Fibroblast of lung (primary cell): ENCODE measurements at regions not wholly inside any gene's neighbourhood (a gene's known extent, or its start where the extent isn't known, plus 50 kb on each side); places are given as distances from the start of the nearest gene placed in this dataset.
A peak's percentile ranks its signal among the peaks of the same experiment; 100 is the strongest.

Experiments
- DNase-seq, 2 donors: peaks; one replicate each; pipeline versions ENCODE4 v3.0.0 to v3.0.0-alpha.2; 2010; ENCODE audit warnings: low read depth in 2 of 2
- H2AFZ ChIP-seq: 2 replicates; pipeline ENCODE4 v1.5.1; 2012; ENCODE audit warnings: low read length, control low read depth, inconsistent platforms
- H3K27ac ChIP-seq: 2 replicates; pipeline ENCODE4 v1.5.1; 2011; ENCODE audit warnings: low read length, control low read depth; ENCODE audit not compliant: insufficient read depth
- H3K27me3 ChIP-seq: 2 replicates; pipeline ENCODE4 v1.5.1; 2011; ENCODE audit warnings: mild to moderate bottlenecking, low read length; ENCODE audit not compliant: control insufficient read depth, insufficient read depth
- H3K36me3 ChIP-seq: 2 replicates; pipeline ENCODE4 v1.5.1; 2011; ENCODE audit warnings: low read length; ENCODE audit not compliant: control insufficient read depth, insufficient read depth
- H3K4me1 ChIP-seq: 2 replicates; pipeline ENCODE4 v1.5.1; 2011; ENCODE audit warnings: low read length; ENCODE audit not compliant: control insufficient read depth, insufficient read depth; ENCODE audit errors: extremely low read depth
- H3K4me2 ChIP-seq: 2 replicates; pipeline ENCODE4 v1.5.1; 2011; ENCODE audit warnings: low read length, control low read depth; ENCODE audit not compliant: insufficient read depth; ENCODE audit errors: extremely low read depth
- H3K4me3 ChIP-seq, 4 experiments: fragments of 200-600 bp in 1 of 4; sonication (generic) in 1 of 4; replicated peaks in 1 of 4; 2 replicates each; pipeline ENCODE4 v1.5.1; 2011 to 2016; ENCODE audit warnings: low read length in 4 of 4, low read depth in 3 of 4, mild to moderate bottlenecking in 3 of 4, control low read depth in 2 of 4, inconsistent platforms in 1 of 4, mixed read lengths in 1 of 4; ENCODE audit not compliant: insufficient read depth in 1 of 4; ENCODE audit errors: control extremely low read depth in 1 of 4
- H3K79me2 ChIP-seq: 2 replicates; pipeline ENCODE4 v1.5.1; 2012; ENCODE audit warnings: mild to moderate bottlenecking, low read length, inconsistent platforms; ENCODE audit not compliant: control insufficient read depth, insufficient read depth
- H3K9ac ChIP-seq: 2 replicates; pipeline ENCODE4 v1.5.1; 2011; ENCODE audit warnings: mild to moderate bottlenecking, low read length, control low read depth; ENCODE audit not compliant: insufficient read depth
- H3K9me3 ChIP-seq: 2 replicates; pipeline ENCODE4 v1.5.1; 2012; ENCODE audit warnings: low read depth, low read length; ENCODE audit not compliant: control insufficient read depth, insufficient read depth
- H4K20me1 ChIP-seq: 2 replicates; pipeline ENCODE4 v1.5.1; 2011; ENCODE audit warnings: low read length; ENCODE audit not compliant: control insufficient read depth, insufficient read depth; ENCODE audit errors: extremely low read depth
- EZH2 ChIP-seq: IDR thresholded peaks from 2 replicates; pipeline ENCODE4 v1.5.1; 2012; ENCODE audit warnings: low read length, control low read depth, mild to moderate bottlenecking; ENCODE audit errors: missing control alignments
- TF ChIP-seq, protein P1 (sequence below), 2 donors: IDR thresholded peaks in 1 of 2; conservative IDR thresholded peaks in 1 of 2; 1 replicate in 1 of 2; 2 replicates in 1 of 2; pipeline ENCODE4 v1.5.1; 2011 to 2012; ENCODE audit warnings: low read length in 2 of 2, control low read depth in 1 of 2, inconsistent platforms in 1 of 2, low read depth in 1 of 2, mild to moderate bottlenecking in 1 of 2

DNA sequence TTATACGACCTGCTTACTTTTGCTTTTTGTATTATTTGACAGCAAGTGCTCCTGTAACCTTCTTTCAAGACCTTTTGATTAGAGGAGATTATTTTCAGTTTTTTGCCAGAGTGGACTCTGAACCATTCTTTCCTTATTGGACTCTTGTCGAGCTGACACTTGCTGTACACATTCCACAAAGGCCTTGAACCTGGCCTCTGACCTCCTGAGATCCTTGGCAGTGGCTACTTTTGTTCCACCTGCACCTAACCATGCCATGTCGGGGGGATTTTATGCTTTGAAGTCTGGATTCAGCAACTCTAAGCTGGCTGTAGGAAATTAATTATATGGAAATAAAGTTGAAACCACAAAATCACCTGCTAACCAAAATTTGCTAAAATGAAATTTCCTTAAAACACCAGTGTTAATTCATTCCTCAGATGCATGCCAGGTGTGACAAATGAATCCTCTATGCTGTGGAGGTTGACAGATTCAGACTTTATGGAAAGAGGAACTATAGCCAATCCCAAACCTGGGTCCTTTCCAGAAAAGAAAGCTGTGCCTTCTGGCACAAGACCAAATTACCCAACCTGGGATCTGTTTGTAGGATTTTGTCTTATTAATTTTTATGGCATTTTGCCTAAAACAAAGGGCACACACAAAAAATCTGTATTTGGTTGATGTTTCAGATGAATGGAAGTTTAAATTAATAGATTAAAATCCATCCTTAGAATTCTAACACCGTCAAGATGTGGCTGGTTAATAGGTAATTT, 110.4 kb downstream of the CDC42EP3 start:
- DNase-seq = peak; percentile 39 to 50
- H3K36me3 ChIP-seq = no peaks in the 10 kb centered on the region
- no peak overlapping the region for H3K27ac ChIP-seq
- no peaks in the 10 kb centered on the region for H4K20me1 ChIP-seq
- no peaks in the 10 kb centered on the region for H3K79me2 ChIP-seq
- no peak overlapping the region for H3K9ac ChIP-seq
- H2AFZ ChIP-seq = no peak overlapping the region
- H3K4me2 ChIP-seq = no peak overlapping the region
- no peak overlapping the region for H3K4me3 ChIP-seq
- no peaks in the 10 kb centered on the region for H3K27me3 ChIP-seq
- no peaks in the 10 kb centered on the region for H3K9me3 ChIP-seq
- peaks cover 14% of the 10 kb centered on the region for H3K4me1 ChIP-seq
- TF ChIP-seq, protein P1, sequence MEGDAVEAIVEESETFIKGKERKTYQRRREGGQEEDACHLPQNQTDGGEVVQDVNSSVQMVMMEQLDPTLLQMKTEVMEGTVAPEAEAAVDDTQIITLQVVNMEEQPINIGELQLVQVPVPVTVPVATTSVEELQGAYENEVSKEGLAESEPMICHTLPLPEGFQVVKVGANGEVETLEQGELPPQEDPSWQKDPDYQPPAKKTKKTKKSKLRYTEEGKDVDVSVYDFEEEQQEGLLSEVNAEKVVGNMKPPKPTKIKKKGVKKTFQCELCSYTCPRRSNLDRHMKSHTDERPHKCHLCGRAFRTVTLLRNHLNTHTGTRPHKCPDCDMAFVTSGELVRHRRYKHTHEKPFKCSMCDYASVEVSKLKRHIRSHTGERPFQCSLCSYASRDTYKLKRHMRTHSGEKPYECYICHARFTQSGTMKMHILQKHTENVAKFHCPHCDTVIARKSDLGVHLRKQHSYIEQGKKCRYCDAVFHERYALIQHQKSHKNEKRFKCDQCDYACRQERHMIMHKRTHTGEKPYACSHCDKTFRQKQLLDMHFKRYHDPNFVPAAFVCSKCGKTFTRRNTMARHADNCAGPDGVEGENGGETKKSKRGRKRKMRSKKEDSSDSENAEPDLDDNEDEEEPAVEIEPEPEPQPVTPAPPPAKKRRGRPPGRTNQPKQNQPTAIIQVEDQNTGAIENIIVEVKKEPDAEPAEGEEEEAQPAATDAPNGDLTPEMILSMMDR (conservative IDR thresholded peaks at IDR 0.05 in 1 of 2, IDR thresholded peaks at IDR 0.05 in 1 of 2; ENCODE audit: low read depth in 1 of 2, low read length in 2 of 2) = no peak
- no peak for TF ChIP-seq EZH2

DNA sequence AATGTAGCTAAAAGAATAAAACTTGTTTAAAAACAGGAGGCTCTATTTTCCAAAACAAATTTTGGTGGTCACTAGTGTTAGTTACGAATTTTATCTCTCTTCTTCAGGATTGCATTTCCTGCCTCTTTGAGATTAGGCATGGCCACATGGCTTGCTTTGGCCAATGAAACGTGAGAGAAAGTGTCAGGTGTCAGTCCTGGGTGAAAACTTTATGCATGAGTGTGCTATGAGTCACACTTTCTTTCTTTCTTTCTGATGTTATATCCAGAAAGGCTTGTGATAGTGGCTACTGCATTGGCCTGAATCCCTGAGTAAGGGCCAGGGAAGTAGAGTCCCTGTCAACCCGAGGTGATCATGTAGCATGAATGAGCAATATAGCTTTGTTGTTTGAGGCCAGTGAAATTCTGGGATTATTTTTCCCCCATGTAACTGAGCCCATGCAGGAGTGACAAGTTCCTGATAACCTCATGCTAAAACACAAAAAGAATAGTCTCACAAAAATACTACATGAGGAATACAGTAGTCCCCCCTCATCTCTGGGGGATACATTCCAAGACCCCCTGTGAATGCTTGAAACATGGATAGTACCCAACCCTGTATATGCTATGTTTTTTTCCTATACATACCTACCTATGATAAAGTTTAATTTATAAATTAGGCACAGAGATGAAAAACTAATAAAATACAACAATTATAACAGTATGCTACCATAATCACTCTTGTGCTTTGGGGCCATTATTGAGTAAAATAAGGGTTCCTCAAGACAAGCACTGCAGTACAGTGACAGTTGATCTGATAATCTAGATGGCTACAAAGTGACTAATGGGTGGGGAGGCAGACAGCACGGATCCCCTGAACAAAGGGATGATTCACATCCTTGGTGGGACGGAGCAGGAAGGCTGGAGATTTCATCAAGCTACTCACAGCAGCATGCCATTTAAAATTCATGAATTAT, 109.5 kb downstream of the CDC42EP3 start:
- Histone ChIP-seq H3K9ac (no peak overlapping the region), H3K4me1 (peaks cover 18% of the 10 kb centered on the region), H3K27ac (peak overlapping the region; percentile 17)

More for the DNA sequence above, 109.5 kb downstream of the CDC42EP3 start:
- Histone ChIP-seq H3K36me3 (no peaks in the 10 kb centered on the region), H3K4me3 (no peak overlapping the region), H3K79me2 (no peaks in the 10 kb centered on the region), H2AFZ (no peak overlapping the region), H3K4me2 (no peak overlapping the region), H3K9me3 (no peaks in the 10 kb centered on the region), H3K27me3 (no peaks in the 10 kb centered on the region), H4K20me1 (no peaks in the 10 kb centered on the region)
- TF ChIP-seq EZH2 = no peak
- TF ChIP-seq, protein P1 (conservative IDR thresholded peaks at IDR 0.05 in 1 of 2, IDR thresholded peaks at IDR 0.05 in 1 of 2; ENCODE audit: low read depth in 1 of 2, low read length in 2 of 2) = no peak
- peak; percentile 88 to 98 for DNase-seq
